Fibroblast of the conjunctiva (primary cell): ENCODE measurements at regions not wholly inside any gene's neighbourhood (a gene's known extent, or its start where the extent isn't known, plus 50 kb on each side); places are given as distances from the start of the nearest gene placed in this dataset.

Source experiments
- DNase-seq: peaks from one replicate; pipeline ENCODE4 v3.0.0-alpha.2; 2010; ENCODE audit warnings: low read depth

GRCh38 chr4:95987851-95988250 is 148.0 kb downstream of the PDHA2 start:
- no peak for DNase-seq

GRCh38 chr4:95998311-95998710 is 158.4 kb downstream of the PDHA2 start:
- no peak for DNase-seq

- DNase-seq: no peak
These were observed 164.3 kb downstream of the PDHA2 start for GRCh38 chr4:96003951-96004740.

- no peak for DNase-seq
These were observed 169.7 kb downstream of the PDHA2 start for GRCh38 chr4:96009427-96010119.

GRCh38 chr4:96012687-96013086 is 172.8 kb downstream of the PDHA2 start:
- DNase-seq: no peak

- DNase-seq: peak; percentile 14
These were observed 176.9 kb downstream of the PDHA2 start for GRCh38 chr4:96016634-96017299.

- no peak for DNase-seq
These were observed 185.1 kb downstream of the PDHA2 start for GRCh38 chr4:96025011-96025410.

- DNase-seq: no peak
These were observed 195.8 kb downstream of the PDHA2 start for GRCh38 chr4:96035727-96036126.

- no peak for DNase-seq
These were observed 196.9 kb downstream of the PDHA2 start for GRCh38 chr4:96036781-96037180.

- no peak for DNase-seq
These were observed 197.8 kb downstream of the PDHA2 start for GRCh38 chr4:96037705-96038104.

GRCh38 chr4:96039217-96039616 is 199.3 kb downstream of the PDHA2 start:
- no peak for DNase-seq

- no peak for DNase-seq
These were observed 200.0 kb downstream of the PDHA2 start for GRCh38 chr4:96039803-96040436.

GRCh38 chr4:96044971-96045370 is 205.1 kb downstream of the PDHA2 start:
- no peak for DNase-seq

GRCh38 chr4:96052827-96053226 is 212.9 kb downstream of the PDHA2 start:
- no peak for DNase-seq

- no peak for DNase-seq
These were observed 216.5 kb downstream of the PDHA2 start for GRCh38 chr4:96056346-96056934.

- no peak for DNase-seq
These were observed 223.7 kb downstream of the PDHA2 start for GRCh38 chr4:96063639-96064038.

GRCh38 chr4:96073461-96073860 is 233.6 kb downstream of the PDHA2 start:
- no peak for DNase-seq

GRCh38 chr4:96092151-96092705 is 252.3 kb downstream of the PDHA2 start:
- DNase-seq: no peak

GRCh38 chr4:96093057-96093456 is 253.2 kb downstream of the PDHA2 start:
- no peak for DNase-seq

GRCh38 chr4:96093563-96093962 is 253.7 kb downstream of the PDHA2 start:
- no peak for DNase-seq

- no peak for DNase-seq
These were observed 254.3 kb downstream of the PDHA2 start for GRCh38 chr4:96094183-96094582.
